NCI-H774 (cell line): ENCODE measurements at regions not wholly inside any gene's neighbourhood (a gene's known extent, or its start where the extent isn't known, plus 50 kb on each side); places are given as distances from the start of the nearest gene placed in this dataset.
"Not testable (repeated sequence)": the region's sequence is repeated elsewhere in the genome, so short reads cannot be mapped to it uniquely, and the experiment has no call there.

Source experiments
- DNase-seq: peaks from one replicate; lab custom pipeline; 2025; lab: John Stamatoyannopoulos, UW

DNA sequence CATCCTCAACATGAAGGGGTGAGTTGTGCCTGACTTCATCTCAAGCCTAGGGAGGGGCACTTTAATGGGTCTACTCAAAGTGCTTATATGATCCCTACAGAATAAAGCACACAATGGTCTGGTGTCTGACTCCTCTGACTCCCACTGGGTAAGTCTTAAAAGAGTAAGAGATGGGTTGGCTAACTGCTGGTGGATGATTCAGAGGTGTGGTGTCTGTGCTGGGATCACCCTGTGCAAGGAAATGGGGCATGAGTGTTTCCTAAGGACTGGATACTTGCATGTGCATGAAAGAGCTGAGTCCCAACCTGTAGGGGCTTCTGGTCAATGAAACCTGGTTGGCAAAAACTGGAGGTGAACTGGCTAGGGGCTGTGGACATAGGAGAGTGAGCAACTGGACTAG is 158.8 kb downstream of the IL20RB start:
- no peak for DNase-seq

DNA sequence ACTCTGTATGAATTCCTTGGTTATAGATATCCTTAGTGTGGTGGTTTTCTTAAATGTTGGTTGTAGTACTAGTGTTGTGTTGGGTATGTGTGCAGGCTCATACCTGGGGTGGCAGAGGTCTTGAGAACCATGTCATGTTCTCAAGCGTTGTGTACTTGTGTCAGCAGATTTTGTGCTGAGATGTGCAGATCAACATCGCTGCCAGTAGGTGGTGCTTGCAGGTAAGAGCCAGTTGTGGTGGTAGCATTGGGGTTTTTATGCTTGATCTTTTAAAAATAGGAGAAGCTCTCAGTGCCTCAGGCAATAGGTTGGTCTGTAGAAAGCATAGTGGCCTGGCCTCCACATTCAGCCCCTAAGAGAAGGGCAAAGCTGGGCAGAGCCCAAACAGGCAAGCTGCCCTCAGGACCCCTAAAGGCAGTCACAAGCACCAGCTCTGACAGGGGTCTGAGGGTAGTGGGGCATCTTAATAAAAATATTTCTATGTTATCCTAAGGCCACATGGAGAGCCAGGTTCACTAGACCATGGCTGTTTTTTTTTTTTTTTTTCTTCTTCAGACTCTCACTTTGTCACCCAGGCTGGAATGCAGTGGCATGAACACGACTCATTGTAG is 164.0 kb downstream of the IL20RB start:
- DNase-seq: no peak

DNA sequence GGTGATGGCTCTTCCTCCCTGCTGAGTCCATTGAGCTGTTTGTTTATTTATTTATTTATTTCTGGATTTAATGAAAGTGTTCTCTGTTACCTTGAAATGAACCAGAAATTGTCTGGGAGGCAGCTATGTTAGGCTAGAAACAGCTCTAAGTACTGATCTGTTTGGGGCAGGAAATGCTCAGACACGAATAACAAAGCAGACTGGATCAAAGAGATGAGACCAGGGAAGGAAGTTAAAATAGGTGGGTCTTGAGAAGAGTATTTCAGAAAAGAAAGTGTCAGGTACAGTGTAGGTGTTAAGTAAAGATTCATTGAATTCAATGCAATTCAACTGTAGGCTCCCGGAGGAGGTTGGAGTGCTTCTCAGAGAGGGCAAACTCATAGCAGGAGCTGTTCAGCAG is 173.3 kb downstream of the IL20RB start:
- DNase-seq: no peak

DNA sequence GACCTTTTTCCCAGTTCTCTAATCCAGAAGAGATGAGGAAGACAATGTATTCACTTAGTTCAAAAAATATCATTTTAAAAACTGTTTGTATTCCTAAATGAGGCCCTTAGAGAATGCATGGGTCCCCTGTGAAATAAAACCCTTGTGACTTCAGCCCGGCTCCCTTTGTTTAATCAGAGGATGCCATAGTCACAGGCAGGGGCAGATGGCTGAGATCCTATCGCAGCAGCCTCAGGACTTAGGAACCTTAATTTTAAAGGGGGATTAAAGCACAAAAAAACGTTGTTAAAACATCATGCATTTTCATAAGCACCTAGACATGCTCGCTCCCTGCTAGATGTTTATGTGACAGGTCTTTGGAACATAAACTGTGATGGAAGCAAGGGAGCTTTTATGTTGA is 176.6 kb downstream of the IL20RB start:
- no peak for DNase-seq

DNA sequence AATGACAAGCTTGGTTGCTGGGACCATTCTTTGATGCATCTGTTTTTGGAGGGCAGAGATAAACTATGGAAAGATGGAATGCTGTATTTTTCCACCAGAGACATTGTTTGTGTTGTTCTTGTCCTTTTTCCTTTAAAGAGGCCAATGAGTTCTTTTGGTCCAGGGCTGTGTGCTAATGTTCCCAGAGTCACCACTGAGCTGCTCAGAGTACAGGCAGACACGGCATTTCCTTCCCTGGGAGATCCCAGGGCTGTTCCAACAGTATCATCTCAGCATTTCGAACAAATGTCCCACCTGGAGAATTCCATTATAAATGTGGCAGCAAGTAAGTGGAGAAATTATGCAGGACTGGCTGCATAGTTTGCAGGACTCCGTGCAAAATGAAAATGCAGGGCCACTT is 190.6 kb downstream of the IL20RB start:
- DNase-seq: no peak

DNA sequence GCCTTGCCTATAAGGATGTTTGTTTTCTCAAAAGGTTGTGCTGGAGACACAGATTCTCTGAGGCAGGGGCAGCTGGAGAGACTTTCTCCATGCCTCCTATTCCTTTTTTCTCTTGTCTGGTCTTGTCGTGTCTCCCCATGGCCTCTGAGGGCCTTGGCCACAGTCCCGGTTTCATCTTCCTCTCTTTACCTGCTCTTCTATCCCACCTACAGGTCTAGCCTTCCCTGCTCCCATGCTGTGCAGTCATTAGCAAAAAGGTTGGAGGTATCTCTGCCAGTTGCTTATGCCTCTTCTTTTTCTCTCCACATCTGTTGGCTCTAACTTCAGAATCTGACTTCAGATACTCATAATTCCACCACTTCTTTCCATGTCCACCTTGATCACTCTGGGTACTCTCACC is 191.1 kb downstream of the IL20RB start:
- DNase-seq: no peak

DNA sequence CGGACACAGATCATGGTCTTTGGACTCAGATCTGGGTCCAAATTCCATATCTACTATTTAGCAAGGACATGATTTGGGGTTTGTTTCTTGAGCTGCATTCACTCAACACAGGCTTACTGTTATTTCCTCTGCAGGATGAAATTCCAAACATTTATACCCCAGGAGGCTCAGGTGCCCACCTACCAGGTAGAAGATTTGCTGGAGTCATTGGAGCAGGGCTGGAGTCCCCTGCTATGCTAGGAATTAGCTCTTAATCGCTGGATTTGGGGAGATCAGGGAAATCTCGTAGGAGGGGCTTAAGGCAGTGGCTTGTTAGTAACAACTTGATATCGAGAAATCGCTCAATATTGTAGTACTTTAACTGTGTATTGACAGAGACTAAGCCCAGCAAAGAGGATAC is 193.0 kb downstream of the IL20RB start:
- DNase-seq: no peak

DNA sequence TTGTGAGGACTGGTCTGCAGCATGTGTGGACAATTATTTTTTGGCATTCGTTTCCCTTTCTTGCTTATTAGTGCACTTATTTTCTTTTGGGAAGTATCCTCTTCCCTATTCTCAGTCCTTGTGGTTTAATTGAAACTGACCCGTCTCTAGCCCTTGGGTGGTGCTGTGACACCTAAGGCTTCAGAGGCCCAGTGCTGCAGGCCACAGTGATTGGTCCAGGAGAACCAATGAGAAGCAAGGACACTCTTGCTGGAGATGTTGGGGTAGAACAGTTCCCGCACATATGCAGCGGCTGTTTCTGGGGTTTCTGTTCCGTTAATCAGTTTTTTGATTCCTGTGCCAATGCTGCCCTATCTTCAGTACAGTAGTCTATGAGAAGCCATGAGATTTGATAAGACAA is 195.3 kb downstream of the IL20RB start:
- not testable (repeated sequence) for DNase-seq

DNA sequence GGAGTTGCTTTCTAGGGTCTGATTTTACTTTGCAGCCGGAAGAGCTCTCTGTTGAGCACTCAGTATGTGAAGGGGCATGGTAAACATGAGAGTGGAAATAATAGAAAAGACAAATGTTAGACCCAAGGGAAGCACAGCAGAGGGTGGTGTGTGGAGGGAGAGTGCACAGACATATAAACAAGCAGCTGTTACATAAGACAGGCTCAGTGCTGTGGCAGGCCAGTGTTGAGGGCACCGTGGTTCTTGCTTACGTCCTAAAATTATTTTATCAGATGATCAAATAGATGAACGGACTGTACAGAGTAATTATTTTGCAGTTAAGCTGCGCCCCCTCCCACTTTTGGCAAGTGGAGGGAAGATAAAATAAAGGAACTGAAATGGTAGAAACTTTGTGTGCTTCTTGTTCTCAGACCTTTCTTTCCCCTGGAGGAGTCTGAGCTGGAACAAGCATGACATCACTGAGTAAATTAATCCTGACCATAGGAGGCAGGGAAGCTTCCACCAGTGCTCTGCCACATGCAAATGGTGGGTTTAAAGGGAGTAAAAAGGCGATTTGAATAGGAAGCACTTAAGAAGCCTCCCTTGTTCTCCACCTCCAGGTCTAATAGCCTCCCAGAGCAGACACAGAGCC is 205.6 kb downstream of the IL20RB start:
- peak; percentile 2 for DNase-seq

DNA sequence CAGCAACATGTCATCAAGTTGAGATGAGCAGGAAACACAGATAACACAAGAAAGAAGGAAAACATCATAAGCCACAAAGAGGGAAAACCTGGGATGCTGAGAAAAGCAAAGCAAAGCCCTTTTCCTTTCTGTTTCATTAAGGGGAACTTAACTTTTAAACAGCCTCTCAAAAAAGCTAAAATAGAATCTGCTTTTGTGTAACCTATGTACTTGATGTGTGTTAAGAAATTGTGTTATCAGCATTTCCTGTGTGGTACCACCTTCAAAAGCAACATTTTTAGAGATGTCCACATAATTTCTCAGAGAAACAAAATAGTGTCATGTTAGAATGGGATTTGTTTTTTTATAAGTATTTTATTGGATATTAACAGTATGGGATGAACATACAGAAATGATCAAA is 206.2 kb downstream of the IL20RB start:
- DNase-seq: no peak

DNA sequence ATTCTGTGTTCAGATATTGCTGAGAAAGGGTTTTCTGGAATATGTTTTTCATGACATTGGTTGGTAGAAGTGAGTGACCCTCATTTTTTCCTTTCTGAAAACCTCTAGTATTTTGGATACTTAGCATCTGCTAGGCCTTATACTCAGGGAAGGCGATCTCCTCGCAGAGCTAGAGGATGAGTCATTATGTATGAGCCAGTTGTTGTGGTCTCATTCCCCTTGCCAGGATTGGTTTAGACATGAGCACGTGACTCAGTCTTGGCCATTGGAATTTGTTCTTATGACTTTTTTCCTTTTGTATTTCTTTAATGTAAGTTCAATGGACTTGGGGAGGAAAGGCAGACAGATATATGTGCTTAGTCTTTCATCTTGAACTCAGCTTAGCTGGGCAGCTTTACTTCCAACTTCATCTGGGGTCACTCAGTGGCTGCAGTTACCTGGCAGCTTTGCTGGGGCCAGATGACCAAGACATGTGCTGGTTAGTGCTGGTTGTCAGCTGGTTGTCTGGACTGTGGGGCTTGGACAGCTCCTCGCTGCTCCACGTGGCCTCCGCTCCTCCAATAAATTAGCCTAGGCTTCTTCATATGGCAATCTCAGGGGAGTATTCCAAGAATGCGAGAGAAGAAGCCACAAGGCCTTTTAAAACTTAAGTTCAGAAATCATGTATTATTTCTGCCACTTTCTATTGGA is 207.5 kb downstream of the IL20RB start:
- no peak for DNase-seq

DNA sequence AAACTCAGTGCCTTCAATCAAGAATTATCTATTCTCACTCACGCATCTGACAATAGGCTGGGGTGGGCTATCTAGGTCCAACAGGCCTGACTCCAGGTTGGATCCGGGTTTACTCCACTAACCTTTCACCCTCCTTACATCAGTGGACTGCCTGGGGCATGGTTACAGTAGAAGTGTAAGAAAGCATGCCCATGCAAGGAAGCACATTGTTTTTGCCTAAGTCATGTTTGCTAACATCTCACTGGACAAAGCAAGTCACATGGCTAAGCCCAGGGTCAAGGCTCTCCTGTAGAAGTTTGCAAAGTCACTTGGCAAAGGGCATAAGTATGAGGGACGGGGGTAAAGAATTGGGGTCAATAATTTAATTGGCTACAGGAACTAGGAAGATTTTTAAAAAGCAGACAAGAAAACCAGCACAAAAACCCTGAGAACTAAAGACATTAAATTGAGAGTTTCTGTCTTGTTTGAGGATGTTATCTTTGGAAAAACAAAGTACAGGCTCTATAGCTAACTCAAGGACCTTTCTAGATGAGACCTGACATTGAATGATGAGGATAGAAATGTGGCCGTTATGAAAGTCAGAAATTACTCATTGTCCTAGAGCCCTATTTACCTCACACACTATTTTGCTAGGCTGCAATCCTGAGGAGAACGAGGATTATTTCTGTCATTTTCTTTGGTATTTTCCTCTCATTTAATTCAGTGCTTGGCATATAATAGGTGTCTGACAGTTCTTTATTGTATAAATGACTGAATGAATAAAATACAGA is 214.2 kb downstream of the IL20RB start:
- DNase-seq: no peak

DNA sequence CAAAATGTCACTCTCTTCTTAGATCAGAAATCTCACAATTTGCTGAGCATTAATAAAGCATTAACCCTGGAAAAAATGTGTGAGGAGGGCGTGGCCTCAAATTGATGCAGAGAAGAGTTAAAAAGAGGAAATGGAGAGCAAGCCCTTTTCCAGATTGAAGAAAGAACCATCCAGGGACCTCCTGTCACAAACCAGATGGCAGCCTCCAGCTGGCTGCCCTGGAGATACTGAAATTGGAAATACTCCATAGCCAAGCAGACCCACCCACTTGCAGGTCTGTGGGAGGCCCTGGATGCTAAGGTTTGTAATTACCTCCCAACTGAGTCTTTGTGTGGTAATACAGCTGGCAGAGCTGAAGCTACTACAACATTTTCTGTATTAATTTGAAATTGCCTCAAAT is 214.9 kb downstream of the IL20RB start:
- DNase-seq: no peak

DNA sequence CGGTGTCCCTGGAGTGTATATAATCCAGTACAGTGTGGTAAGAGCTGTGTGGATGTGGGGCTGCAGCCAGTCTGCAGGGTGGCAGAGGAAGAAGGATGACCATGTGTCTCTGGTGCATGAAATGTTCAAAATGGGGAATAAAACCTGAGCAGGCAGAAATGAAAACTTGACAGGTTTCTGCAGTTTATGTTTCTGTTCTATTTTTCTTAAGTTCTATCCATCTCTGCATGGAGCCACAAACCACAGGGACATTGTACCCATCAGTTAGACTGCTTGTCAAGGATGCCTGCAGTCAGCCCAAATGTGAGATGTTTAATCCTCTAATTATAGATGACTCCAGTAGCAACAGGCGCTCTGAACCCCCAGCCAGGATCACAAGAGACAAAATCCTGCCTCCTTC is 216.7 kb downstream of the IL20RB start:
- no peak for DNase-seq

DNA sequence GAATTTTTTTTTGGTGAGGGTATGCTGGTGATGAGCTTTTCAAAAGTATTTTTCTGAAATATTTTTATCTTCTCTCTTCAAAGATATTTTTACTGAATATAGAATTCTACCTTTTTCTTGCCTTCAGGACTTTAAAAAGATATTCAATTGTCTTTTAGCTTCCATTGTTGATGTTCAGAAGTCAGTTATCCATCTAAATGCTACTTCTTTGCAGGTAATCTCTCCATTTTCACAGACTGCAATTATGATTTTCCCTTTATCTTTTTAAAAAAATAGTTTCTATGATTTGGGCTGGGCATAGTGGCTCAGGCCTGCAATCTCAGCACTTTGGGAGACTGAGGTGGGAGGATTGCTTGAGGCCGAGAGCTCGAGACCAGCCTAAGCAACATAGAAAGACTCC is 222.4 kb downstream of the IL20RB start:
- DNase-seq: no peak

DNA sequence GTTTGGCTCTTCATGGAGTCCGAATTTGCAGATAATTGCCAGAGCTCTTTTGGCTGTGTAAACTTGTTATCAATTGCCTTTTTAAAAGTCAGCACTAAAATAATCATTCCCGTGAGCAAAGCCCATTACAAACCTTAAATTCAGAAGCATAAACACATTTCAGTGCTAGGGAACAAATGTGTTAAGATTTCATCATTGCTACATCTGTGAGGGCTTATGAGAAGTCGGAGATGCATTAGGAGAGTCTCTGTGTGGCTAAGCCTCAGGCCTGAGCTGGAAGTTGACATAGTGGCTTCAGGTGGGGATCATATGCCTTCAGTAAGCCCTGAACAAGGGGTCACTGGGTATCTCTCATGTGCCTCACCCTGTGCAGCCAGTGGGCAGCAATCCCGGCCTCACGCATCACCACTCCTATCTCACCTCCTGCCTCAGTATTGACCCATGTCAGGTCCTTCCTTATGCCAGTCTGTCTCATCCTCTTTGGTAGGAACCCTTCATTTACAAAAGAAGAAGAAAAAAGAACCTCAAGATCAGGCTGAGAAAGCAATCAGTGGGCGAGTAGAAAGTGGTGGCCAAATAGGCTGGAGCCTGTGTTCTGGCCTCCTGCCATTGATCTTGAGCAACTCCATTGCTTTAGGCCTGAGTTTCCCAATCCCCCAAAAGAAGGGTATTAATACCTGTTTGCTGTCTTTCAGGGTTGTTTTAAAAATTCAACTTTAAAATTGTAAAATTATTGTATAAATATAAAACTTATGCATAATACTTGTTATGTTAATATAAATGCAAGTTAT is 233.5 kb downstream of the IL20RB start:
- no peak for DNase-seq

DNA sequence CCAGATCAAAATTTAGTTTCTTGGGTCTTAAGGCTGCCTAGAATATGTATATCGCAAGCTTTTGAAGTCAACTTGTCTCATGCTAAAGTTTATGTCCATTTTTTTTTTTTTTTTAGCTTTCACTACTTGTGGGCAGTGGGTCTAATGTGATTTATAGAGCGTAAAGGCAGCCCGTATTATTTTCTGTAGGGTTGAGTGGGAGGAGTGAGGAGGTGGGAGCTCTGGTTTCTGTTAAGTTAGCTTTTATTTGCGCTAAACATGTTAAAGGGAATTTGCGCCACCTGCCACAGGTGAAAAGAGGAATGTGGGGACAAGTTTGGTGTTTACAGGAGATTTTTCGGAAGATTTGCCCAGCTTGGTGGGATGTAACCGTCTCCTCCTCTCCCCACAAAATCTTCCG is 234.2 kb downstream of the IL20RB start:
- no peak for DNase-seq

DNA sequence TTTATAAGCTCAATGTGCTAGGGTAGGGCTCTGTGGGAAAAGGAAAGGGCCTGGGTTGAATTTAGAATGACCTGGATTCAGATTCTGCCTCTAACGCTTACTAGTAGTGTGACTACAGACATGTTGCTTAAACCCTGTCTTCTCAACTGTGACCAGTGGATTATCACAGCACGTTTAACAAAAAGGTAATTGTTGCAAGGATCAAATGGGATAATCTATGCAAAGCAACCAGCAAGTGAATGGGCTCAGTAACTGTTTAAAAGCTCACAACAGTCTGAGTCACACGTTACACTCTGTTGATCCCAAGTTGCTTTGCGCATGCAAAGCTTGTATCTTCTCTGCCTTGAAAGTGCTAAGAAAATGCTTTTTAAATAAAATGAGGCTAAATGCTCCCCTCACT is 236.5 kb downstream of the IL20RB start:
- DNase-seq: no peak

DNA sequence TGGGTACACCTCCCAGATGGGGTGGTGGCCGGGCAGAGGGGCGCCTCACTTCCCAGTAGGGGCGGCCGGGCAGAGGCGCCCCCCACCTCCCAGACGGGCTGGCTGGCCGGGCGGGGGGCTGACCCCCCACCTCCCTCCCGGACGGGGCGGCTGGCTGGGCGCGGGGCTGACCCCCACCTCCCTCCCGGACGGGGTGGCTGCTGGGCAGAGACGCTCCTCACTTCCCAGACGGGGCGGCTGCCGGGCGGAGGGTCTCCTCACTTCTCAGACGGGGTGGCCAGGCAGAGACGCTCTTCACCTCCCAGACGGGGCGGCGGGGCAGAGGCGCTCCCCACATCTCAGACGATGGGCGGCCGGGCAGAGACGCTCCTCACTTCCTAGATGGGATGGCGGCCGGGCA is 240.6 kb downstream of the IL20RB start:
- DNase-seq: not testable (repeated sequence)

DNA sequence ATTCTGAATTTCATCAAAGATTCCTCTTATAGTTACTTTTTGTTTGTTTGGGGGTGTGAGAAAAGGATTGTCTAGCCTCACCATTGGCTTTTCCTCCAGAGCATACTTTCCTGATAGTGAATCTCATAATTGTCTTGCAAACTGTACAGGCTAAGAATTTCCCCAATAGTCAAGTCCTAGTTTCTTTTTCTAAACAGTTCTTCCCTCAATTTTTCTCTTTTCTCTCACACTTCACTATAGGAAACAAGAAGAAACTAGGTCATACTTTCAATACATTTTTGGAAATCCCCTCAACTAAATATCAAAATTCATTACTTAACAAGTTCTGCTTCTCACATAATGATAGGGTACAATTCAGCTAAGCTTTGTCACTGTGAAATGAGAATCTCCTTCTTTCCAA is 241.9 kb downstream of the IL20RB start:
- DNase-seq: no peak

DNA sequence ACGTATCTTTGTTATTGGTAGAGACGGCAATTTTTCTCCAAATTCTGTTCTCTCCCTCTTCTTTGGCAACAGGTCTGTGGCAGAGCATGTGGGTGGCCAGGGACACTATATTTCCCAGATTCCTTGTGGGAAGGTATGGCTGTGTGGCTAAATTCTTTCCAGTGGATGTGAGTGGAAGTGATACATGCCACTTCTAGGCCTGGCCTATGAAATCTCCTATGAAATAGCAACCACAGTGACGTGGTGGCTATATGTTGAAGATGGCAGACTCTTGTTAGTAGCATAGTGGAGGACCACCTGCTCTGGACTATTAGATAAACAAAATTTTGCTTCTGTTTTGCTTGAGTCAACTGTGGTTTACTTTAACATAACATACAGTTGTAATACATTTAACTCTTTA is 243.3 kb downstream of the IL20RB start:
- DNase-seq: no peak

DNA sequence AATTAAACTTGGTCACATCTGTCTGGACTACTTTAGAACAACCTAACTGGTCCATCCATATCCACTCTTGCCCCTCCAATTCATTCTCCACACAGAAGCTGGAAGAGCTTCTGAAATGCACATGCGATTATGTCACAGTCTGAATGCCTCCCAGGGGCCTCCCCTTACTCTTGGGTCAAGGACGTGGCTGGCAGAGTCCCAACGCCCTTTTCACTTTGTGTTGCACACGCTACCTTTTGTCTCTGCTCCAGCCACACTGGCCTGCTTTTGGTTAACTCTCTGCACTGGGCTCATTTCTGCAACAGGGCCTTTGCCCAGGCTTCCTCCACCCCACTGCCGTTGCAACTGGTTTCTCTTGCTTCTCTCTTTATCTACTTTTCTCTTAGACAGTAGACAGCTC is 245.2 kb downstream of the IL20RB start:
- no peak for DNase-seq
